ENCODE measurements at regions not wholly inside any gene's neighbourhood (a gene's known extent, or its start where the extent isn't known, plus 50 kb on each side); places are given as distances from the start of the nearest gene placed in this dataset.

DNA sequence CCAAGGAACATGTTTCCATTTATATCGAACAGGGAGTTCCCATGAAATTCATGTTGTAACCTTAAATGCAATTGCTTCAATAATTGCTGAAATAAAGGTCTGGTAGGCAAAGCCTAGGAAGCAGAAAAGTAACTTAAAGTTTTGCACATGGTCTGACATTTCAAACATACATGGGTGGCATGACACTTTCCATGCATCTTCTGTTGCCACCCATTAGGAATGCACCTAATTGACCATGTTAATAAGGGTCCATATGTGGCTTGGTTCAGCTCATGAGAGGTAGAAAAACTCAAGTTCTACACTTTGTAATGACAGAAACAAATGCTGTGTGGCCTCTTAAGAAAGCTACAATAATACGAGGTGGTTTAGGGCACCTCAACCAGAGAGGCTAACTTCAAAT lies 72.0 kb upstream of the GORAB start:
- DNase-seq (ENCODE audit: low read depth): no peak

DNA sequence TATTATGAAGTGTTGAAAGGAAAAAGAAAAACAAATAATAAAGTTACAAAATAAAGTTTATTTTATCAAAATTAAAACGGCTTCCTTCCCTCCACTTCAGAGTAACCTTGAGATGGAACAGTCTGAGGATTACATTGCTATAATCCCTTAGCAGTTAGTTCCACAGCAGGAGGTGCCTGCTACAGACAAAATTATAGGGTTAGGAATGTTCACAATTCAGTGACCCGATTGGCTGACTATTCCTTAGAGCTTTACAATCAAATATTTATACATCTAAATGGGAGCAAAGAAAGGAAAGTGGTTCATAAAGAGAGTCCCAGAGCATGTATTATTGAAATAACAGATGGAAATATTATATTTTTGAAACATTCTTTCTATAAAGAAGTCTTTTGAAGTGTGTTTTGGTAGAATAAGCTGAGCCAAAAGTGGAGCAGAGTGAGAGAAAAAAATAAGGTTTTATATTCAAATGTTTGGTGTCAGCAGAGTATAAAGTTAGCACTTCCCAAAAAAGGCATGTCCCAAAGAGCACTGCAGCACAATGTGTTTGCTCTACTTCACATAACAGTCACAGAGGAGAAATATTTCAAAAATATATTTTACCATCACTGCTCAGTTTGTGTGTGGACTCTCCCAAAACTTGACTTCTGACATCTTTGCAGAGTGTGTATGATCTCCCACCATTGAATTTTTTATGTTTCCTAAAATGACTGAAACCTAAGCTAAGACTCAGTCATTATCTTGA lies 71.4 kb upstream of the GORAB start:
- DNase-seq (ENCODE audit: low read depth): no peak

DNA sequence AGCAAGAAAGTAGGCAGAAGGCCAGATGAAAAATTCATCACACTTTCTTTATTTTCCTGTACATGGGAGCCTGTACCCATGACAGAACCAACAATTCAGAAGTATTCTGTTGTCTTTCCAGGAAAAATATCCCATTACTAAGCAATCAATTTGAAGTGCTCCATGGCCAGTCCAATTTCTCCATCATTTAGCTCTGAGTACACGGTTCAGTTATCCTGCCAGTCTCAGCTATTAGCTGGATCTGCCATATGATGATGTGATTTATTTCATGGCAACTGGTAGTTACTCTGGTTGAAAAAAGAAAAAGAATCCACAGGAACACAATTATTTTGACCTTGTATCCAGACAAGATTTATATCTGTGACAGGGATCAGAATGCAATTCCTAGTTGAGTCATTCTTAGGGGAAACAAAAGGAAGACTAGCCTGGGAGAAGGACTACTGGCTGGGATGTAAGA lies 70.6 kb upstream of the GORAB start:
- DNase-seq (ENCODE audit: low read depth): peak; percentile 34

DNA sequence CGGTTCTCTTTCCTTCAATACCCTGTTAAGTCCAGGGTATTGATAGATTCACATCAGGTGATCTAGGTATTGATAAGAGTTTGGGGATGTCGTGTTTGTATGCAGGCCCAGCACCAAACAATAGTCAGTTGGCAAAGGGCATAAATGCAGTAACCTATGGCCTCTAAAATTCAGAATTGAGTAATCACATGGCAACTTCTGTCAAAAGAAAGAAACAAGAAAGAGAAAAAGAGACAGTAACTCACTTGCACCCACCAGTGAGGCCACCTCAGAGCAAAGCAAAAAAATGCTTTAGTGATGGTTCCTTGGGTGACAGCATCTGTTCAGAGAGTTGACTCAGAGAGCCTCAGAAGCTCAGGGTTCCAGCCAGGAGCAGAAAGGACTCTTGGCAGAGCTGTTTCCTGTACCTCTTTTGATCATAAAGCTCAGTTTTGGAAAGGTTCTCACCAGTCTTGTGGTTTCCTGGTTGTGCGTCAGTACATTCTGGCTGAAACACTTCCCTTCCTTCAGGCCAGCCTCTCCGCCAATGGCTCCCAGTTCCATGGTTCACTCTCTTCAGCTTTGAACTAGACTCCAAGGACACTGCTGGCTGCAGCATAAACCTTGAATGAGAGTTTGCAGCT lies 70.1 kb upstream of the GORAB start:
- peak; percentile 78 for DNase-seq (ENCODE audit: low read depth)

DNA sequence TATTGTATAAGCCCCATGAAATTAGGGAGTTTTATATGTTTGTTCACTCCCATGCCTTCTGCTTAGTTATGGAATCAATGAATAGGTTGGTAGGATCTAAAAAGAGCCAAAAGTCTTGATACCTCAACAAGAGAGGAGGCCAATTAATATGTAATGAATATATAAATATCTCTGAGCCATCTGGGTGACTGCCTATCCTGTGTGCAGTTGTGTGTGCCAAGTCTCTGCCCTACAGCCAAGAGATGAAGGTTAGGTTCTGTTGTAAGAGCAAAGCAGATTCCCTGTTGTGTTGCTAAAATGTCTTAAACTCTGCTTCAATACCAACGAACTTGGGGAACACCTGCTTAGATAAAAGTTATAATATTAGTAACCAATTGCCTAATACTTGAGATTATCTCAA lies 61.8 kb upstream of the GORAB start:
- no peak for DNase-seq (ENCODE audit: low read depth)

- DNase-seq (ENCODE audit: low read depth): no peak
These were observed 60.4 kb upstream of the GORAB start for GRCh38 chr1:170471398-170472053.

GRCh38 chr1:170481000-170481399 lies 51.0 kb upstream of the GORAB start:
- DNase-seq (ENCODE audit: low read depth): no peak

Measured in Daoy (cell line).